Pancreas (tissue), 10 donors: ENCODE measurements at regions not wholly inside any gene's neighbourhood (a gene's known extent, or its start where the extent isn't known, plus 50 kb on each side); places are given as distances from the start of the nearest gene placed in this dataset.
A peak's percentile ranks its signal among the peaks of the same experiment; 100 is the strongest.

Source experiments
- ATAC-seq, 4 donors: fragments of 200-7000 bp; cut with Tn5 transposase; one replicate each; pipeline versions ENCODE4 v1.8.0 to v1.9.1; 2020; ENCODE audit warnings: mild to moderate bottlenecking in 4 of 4, moderate library complexity in 4 of 4
- DNase-seq, 6 donors: peaks; one replicate each; pipeline ENCODE4 v3.0.0-alpha.2; 2020
- FAIRE-seq: peaks from 2 replicates; lab custom pipeline; 2012; peaks lifted over from hg19 to GRCh38; lab: Jason Lieb, UNC
- H3K27ac ChIP-seq, 4 donors: fragments of 200-600 bp; sonication (generic); 1 replicate in 3 of 4; 2 replicates in 1 of 4; pipeline versions ENCODE4 v1.5.0 to v1.8.0; 2020
- H3K27me3 ChIP-seq, 4 donors: fragments of 200-600 bp; one replicate each; pipeline ENCODE4 v1.8.0; 2021
- H3K36me3 ChIP-seq, 3 donors: fragments of 200-600 bp; sonication (generic) in 1 of 3; one replicate each; pipeline versions ENCODE4 v1.5.0 to v1.8.0; 2020 to 2021
- H3K4me1 ChIP-seq, 3 donors: fragments of 200-600 bp; one replicate each; pipeline ENCODE4 v1.8.0; 2021
- H3K4me3 ChIP-seq, 4 donors: fragments of 200-600 bp; sonication (generic) in 2 of 4; one replicate each; pipeline versions ENCODE4 v1.5.0 to v1.8.0; 2020 to 2021
- H3K9me3 ChIP-seq, 4 donors: fragments of 200-600 bp; one replicate each; pipeline ENCODE4 v1.8.0; 2021
- WGBS, 2 donors: extraction: QIAGEN DNeasy Blood & Tissue Kit; methylation state at CpG; one replicate each; pipeline ENCODE4 v1.1.7; 2013; 5-methylcytosine and 5-hydroxymethylcytosine counted together
- intact Hi-C, 3 donors: fragments of 100-400 bp; cut with DNase I; formaldehyde crosslinking; loops; one replicate each; pipeline versions ENCODE4 v1.11.1 to v1.14.2; 2022
- TF ChIP-seq, protein P1 (sequence below), 4 donors: fragments of 200-600 bp; sonication (generic) in 3 of 4; IDR thresholded peaks; one replicate each; pipeline versions ENCODE4 v1.5.0 to v1.8.0; 2021; ENCODE audit warnings: antibody characterized with exemption in 4 of 4
- donor health status: healthy with polysubstance abuse.
- donor health status: DM: no; HTN: no; CAD: no; lungs with moderate emphysema.
- donor health status: DM: no; HTN: no; CAD: no.
- donor health status: control.
- donor health status: control.
- donor health status: Bipolar disorder and iron deficiency.
- donor health status: DM: yes; HTN: yes; CAD: no.
- donor health status: DM: no; HTN: no; CAD: no.
- donor health status: DM: no; HTN: no; CAD: no.
- donor health status: DM: yes; HTN: yes; CAD: no.

DNA sequence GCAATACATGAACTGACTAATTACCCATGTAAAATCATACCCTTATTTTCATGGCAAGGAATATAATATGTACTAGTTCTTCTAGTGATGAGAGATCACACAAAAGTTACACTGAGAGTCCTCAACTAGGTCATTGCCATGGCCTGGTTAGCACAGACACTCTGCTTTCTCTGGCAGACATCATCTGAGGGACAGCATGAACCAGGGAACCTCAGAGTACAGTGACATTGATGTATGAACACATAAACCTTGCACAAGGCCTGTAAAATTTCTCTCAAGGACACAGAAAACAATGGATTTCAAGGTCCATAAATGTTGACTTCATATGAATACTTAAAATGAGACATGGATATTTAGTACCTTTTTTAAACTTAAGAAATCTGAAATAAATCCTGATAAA is 108.8 kb upstream of the MAGI3 start:
- H3K9me3 ChIP-seq: no peaks in the 10 kb centered on the region
- peaks cover 0 to 10% (median 8%) of the 10 kb centered on the region in 3 donors for H3K4me1 ChIP-seq
- ATAC-seq: peak in 2 of 4 donors; percentile 25 to 37
- H3K27ac ChIP-seq: no peak overlapping the region
- FAIRE-seq: no peak
- H3K36me3 ChIP-seq: no peaks in the 10 kb centered on the region
- no peak overlapping the region for H3K4me3 ChIP-seq
- intact Hi-C loops: loop anchor here in 1 of 3 donors (10.0 kb wide), 1 partner anchor 83 kb away; no protein-coding TSS in a partner anchor
- TF ChIP-seq, protein P1, sequence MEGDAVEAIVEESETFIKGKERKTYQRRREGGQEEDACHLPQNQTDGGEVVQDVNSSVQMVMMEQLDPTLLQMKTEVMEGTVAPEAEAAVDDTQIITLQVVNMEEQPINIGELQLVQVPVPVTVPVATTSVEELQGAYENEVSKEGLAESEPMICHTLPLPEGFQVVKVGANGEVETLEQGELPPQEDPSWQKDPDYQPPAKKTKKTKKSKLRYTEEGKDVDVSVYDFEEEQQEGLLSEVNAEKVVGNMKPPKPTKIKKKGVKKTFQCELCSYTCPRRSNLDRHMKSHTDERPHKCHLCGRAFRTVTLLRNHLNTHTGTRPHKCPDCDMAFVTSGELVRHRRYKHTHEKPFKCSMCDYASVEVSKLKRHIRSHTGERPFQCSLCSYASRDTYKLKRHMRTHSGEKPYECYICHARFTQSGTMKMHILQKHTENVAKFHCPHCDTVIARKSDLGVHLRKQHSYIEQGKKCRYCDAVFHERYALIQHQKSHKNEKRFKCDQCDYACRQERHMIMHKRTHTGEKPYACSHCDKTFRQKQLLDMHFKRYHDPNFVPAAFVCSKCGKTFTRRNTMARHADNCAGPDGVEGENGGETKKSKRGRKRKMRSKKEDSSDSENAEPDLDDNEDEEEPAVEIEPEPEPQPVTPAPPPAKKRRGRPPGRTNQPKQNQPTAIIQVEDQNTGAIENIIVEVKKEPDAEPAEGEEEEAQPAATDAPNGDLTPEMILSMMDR (IDR thresholded peaks at IDR 0.05): no peak
- DNase-seq: no peak
- H3K27me3 ChIP-seq: no peaks in the 10 kb centered on the region

- Histone ChIP-seq H3K27ac (no peak overlapping the region), H3K27me3 (no peaks in the 10 kb centered on the region), H3K4me1 (peaks cover 0 to 10% (median 8%) of the 10 kb centered on the region in 3 donors), H3K36me3 (no peaks in the 10 kb centered on the region), H3K9me3 (no peaks in the 10 kb centered on the region), H3K4me3 (no peak overlapping the region)
- no peak for DNase-seq
- TF ChIP-seq, protein P1 (IDR thresholded peaks at IDR 0.05): no peak
- intact Hi-C loops: loop anchor here in 1 of 3 donors (10.0 kb wide), 1 partner anchor 83 kb away; no protein-coding TSS in a partner anchor
- ATAC-seq: no peak
- FAIRE-seq: no peak
- 76 to 78% methylated on average over 3 of the region's 3 CpGs for WGBS, 2 donors
Observed at GRCh38 chr1:113282008-113282892, 108.1 kb upstream of the MAGI3 start.

DNA sequence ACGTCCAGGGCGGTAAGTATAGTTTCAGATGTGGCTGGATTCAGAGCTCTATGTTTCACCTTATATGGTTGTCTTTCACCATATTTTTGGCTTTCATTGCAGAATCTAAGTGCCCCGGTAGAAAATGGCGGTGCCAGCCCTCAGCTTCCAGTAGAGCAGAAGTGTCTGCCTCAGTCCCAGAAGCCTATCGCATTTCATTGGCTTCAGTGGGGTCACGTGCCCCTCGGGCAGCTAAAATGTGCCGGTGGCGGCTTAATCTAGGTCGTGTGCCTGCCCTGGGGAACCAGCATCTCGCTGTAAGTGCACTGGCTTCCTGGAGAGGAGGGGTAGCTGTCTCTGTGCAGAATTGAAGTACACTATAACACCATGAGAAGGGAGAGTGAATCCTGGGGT is 107.4 kb upstream of the MAGI3 start:
- DNase-seq (no peak), ATAC-seq (no peak), FAIRE-seq (no peak)
- H3K27me3 ChIP-seq: no peaks in the 10 kb centered on the region
- WGBS, 2 donors: 91 to 93% methylated on average over 11 of the region's 11 CpGs
- H3K9me3 ChIP-seq: no peaks in the 10 kb centered on the region
- H3K36me3 ChIP-seq: no peaks in the 10 kb centered on the region
- TF ChIP-seq, protein P1 (IDR thresholded peaks at IDR 0.05): no peak
- H3K27ac ChIP-seq: no peak overlapping the region
- peaks cover 0 to 10% (median 8%) of the 10 kb centered on the region in 3 donors for H3K4me1 ChIP-seq
- H3K4me3 ChIP-seq: no peak overlapping the region
- intact Hi-C loops: loop anchor here in 1 of 3 donors (10.0 kb wide), 1 partner anchor 82 kb away; no protein-coding TSS in a partner anchor

DNA sequence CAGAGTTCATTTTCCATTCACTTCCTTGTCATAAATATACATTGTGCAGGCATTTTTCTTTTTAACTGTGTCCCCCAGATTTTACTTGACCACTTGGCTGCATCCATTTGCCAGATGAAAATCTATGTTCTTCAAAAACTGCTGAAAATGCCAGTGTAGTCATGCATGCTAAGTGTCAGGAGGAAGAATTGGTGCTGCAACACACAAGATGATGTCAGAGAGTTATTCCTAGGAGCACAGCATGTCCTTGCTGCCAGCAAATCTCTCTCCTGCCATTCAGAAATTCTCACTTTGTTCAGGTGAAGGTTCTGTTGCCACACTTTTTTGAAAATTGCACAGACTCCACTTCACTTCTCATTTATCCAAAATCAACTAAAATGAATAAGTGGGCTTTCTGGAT is 106.4 kb upstream of the MAGI3 start:
- H3K27ac ChIP-seq: no peak overlapping the region
- DNase-seq: no peak
- ATAC-seq: peak in 3 of 4 donors; percentile 44 to 69 (median 58)
- TF ChIP-seq, protein P1 (IDR thresholded peaks at IDR 0.05): no peak
- intact Hi-C loops: loop anchor here in 1 of 3 donors (10.0 kb wide), 1 partner anchor 81 kb away; no protein-coding TSS in a partner anchor
- H3K36me3 ChIP-seq: no peaks in the 10 kb centered on the region
- no peaks in the 10 kb centered on the region for H3K9me3 ChIP-seq
- H3K27me3 ChIP-seq: no peaks in the 10 kb centered on the region
- H3K4me3 ChIP-seq: no peak overlapping the region
- FAIRE-seq: no peak
- peaks cover 0 to 10% (median 8%) of the 10 kb centered on the region in 3 donors for H3K4me1 ChIP-seq
